GM12874 (cell line): ENCODE measurements at regions not wholly inside any gene's neighbourhood (a gene's known extent, or its start where the extent isn't known, plus 50 kb on each side); places are given as distances from the start of the nearest gene placed in this dataset.

ENCODE experiments used
- CTCF ChIP-seq: IDR thresholded peaks from 2 replicates; pipeline ENCODE4 v1.5.1; 2011; ENCODE audit warnings: low read depth, mild to moderate bottlenecking, control low read depth, low read length, moderate library complexity; ENCODE audit not compliant: insufficient read depth

GRCh38 chr13:57311009-57311586, 144.1 kb downstream of the PRR20E start:
- no peak for TF ChIP-seq CTCF

DNA sequence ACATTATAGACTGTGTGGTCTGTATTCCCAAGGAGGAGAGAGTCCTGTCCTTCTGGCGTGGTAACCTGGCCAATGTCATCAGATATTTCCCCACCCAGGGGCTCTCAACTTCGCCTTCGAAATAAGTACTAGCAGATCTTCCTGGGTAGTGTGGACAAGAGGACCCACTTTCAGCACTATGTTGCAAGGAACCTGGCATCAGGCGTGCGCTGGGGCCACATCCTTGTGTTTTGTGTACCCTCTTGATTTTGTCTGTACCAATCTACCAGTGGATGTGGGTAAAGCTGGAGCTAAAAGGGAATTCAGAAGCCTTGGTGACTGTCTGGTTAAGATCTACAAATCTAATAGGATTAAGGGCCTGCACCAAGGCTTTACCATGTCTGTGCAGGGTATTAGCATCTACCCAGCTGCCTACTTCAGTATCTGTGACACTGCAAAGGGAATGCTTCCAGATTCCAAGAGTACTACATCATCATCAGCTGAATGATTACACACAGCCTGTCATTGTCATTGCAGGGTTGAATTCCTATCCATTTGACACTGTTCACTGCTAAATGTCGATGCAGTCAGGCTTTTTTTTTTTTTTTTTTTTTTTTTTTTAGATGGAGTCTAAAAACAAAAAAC, 148.0 kb downstream of the PRR20E start:
- TF ChIP-seq CTCF = no peak

GRCh38 chr13:57326532-57326931, 159.5 kb downstream of the PRR20E start:
- no peak for TF ChIP-seq CTCF

DNA sequence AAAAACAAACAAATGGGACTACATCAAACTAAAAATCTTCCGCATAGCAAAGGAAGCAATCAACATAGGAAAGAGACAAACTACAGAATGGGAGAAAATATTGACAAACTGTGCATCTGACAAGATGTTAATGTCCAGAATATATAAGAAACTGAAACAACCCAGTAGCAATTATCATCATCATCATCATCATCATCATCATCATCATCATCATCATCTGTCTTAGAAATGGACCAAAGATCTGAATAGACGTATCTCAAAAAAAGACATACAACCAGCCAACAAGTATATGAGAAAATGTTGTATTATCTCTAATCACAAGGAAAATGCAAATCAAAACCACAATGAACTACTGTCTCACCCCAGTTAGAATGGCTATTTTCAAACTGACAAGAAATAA, 173.9 kb downstream of the PRR20E start:
- no peak for TF ChIP-seq CTCF

DNA sequence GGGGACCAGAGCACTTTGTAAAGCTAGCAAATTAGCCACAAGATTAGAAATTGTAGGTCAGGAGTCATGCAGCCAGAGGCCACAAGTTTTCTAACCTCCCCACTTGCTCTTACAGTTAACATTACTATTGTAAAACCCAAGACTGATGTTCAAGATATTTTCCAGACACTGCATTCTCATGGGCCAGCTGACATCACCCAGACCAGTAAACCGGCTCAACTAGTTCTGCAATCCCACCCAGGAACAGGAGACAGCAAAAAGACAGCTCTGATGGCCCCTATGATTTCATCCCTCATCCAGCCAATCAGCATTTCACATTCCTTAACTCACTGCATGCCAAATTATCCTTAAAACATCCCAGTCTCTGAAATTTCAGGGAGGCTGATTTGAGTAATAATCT, 178.5 kb downstream of the PRR20E start:
- TF ChIP-seq CTCF = no peak

DNA sequence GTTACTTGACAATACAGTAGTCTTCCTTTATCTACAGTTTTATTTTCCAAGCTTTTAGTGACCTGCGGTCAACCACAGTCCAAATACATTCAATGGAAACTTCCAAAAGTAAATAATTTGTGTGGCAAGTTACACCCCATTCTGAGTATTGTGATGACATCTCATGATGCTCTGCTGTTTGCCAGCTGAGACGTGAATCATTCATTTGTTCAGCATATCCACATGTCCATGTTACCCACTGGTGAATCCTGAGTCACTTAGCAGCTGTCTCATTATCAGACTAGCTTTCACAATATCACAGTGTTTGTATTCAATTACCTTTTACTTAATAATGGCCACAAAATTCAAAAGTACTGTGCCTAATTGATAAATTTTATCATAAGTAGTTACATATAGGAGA, 179.8 kb downstream of the PRR20E start:
- TF ChIP-seq CTCF = no peak

DNA sequence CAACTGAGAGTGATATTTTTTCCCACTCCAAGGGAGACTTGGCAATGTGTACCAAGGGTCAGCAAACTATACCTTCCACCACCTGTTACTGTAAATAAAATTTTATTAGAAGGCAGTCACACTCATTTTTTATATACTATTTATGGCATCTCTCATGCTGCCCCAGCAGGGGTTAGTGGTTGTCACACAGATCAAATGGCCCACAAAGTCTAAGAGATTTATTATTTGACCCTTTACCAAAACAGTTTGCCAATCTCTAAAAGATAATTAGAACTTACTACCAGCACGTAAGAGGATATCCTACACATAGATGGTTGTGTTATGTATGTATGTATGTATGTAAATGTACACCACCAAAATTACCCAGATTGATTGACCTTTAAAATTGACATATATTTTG, 185.1 kb downstream of the PRR20E start:
- no peak for TF ChIP-seq CTCF

DNA sequence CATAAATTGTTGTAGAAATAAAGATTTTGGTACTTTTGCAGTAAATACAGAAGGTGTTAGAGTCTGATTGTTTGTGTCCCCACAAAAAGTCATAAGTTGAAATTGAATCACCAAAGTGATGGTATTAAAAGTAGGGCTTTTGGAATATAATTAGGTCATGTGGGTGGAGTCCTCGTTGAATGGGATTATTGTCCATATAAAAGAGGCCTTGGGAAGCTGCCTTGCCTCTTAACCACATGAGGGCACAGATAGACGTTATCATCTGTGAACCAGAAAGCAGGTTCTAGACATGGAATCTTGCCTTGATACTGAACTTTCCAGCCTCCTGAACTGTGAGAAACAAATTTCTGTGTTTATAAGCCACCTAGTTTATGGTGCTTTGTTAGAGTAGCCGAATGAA, 186.8 kb downstream of the PRR20E start:
- no peak for TF ChIP-seq CTCF
